ENCODE measurements at regions not wholly inside any gene's neighbourhood (a gene's known extent, or its start where the extent isn't known, plus 50 kb on each side); places are given as distances from the start of the nearest gene placed in this dataset.

DNA sequence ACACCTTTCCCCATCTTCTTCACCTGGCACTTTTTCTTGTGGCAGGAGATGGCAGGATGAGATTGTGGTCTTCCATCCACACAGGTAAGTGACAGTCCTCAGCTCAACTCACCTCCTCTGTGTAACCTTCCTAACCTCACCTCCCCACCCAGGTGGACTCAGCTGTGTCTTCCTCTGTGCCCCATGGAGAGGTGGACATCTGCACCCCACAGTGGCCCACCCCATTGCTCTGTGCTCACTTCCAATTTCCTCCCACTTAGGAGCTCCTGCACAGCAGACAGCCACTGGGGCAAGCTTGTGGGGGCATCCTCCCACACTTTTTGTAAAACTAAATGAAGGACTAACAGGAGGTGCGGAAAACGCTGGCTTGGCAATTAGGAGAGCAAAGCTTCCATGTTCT, 61.6 kb downstream of the MSX1 start:
- TF ChIP-seq, protein P1, sequence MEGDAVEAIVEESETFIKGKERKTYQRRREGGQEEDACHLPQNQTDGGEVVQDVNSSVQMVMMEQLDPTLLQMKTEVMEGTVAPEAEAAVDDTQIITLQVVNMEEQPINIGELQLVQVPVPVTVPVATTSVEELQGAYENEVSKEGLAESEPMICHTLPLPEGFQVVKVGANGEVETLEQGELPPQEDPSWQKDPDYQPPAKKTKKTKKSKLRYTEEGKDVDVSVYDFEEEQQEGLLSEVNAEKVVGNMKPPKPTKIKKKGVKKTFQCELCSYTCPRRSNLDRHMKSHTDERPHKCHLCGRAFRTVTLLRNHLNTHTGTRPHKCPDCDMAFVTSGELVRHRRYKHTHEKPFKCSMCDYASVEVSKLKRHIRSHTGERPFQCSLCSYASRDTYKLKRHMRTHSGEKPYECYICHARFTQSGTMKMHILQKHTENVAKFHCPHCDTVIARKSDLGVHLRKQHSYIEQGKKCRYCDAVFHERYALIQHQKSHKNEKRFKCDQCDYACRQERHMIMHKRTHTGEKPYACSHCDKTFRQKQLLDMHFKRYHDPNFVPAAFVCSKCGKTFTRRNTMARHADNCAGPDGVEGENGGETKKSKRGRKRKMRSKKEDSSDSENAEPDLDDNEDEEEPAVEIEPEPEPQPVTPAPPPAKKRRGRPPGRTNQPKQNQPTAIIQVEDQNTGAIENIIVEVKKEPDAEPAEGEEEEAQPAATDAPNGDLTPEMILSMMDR (IDR thresholded peaks at IDR 0.05), result no peak
- no peak for TF ChIP-seq EZH2 (IDR thresholded peaks at IDR 0.05; ENCODE audit: borderline replicate concordance, insufficient read depth, low read depth, low read length, poor library complexity, severe bottlenecking)

Data from B cell (primary cell).